Glomerular visceral epithelial cell (primary cell): ENCODE measurements at regions not wholly inside any gene's neighbourhood (a gene's known extent, or its start where the extent isn't known, plus 50 kb on each side); places are given as distances from the start of the nearest gene placed in this dataset.
A peak's percentile ranks its signal among the peaks of the same experiment; 100 is the strongest.

Experiments
- DNase-seq: peaks from one replicate; pipeline ENCODE4 v3.0.0-alpha.2; 2016; ENCODE audit errors: extremely low spot score

DNA sequence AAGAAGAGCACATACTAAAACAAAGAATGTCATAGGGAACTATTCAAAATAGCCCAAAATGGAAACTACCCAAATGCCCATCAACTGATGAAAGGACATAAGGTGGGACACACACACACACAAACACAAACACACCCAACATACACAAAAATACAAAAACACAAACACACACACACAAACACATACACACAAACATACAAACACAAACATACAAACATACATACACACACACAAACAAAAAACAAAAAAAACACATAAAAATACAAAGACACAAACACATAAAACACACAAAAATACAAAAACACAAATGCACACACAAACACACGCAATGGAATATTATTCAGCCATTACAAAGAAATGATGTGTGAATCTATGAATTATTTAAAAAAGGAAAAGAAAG lies 203.6 kb downstream of the ERMARD start:
- DNase-seq = no peak

GRCh38 chr6:169953686-169954085 lies 202.3 kb downstream of the ERMARD start:
- no peak for DNase-seq

DNA sequence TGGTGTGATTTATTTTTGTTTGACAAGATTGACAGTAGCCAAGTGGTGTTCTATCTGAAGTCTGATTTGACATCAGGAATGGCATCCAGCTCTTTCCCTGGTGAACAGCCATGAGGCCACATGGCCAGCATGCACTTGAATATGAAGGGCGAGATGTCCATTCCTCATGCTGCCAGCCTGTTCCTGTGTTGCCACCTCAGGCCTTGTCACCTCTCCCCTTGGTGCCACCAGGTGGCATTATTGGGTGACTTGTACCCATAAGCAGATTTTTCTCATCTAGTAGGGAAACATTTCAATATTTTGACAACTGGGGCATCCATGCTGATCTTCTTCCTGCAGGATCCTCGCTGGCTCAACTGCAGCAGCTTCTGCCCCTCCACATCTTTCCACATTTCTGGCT lies 199.1 kb downstream of the ERMARD start:
- no peak for DNase-seq

GRCh38 chr6:169949511-169950097 lies 198.2 kb downstream of the ERMARD start:
- no peak for DNase-seq

GRCh38 chr6:169946971-169947370 lies 195.5 kb downstream of the ERMARD start:
- no peak for DNase-seq

- DNase-seq = no peak
Measured at GRCh38 chr6:169945117-169945516, 193.7 kb downstream of the ERMARD start.

DNA sequence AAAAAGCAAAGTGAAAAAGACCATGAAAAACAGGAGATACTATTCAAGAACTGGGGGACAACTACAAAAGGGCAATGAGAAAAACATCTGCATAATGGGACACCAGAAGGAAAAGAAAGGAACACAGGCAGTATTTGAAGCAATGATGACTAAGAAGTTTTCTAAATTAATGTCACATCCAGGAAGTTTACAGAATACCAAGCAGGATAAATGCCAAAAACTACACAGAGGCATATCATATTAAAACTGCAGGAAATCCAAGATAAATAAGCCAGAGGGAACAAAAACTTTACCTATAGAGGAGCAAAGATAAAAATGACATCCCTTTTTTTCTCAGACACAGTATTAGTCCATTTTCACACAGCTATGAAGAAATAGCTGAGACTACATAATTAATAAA lies 193.0 kb downstream of the ERMARD start:
- no peak for DNase-seq

DNA sequence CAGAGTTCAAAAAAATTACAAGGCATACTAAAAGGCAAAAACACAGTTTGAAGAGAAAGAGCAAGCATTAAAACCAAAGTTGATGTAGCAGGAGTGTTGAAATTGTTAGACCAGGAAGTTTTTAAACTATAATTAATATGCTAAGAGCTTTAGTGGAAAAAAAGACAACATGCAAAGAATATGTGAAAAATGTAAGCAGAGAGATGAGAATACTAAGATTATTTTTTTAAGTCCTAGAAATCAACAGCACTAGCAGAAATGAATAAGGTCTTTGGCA lies 192.6 kb downstream of the ERMARD start:
- DNase-seq = no peak

DNA sequence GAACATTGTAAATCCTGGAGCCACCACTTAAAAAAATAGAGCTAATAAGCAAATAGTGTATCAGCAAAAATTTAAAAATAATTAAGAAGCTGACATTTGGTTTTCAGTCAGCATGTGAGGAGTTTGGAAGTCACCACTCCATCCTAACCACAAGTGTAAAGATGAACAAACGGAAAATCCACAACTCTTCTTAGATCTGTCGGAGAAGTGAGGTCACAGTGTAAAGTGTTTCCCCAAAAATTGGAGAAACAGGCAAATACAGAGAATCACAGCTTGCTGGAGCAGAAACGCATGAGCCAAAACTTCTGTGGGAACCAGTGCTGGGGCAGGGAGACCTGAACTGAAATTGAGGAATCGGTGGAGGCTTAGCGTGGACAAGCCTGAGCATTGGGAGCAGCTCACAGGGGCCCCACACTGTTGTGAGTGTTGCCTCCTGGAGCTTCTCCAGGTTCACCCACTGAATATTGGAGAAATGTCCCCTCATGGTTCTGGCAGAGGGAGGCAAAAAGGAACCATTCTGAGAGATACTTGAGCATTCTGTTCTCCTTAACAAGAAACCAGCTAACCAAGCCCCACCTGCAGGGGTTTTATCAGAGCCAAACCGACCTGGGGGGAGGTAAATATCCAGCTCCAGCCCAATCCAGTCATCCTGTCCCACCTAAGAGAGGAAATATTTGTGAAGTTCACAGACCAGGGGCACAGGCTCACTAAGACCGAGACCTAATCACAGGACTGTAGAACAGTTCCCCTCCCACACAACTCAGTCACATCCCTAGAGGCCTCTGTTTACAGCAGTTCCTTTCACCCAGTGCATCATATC lies 192.0 kb downstream of the ERMARD start:
- DNase-seq = no peak

GRCh38 chr6:169942173-169942572 lies 190.8 kb downstream of the ERMARD start:
- no peak for DNase-seq

GRCh38 chr6:169940481-169941271 lies 189.3 kb downstream of the ERMARD start:
- DNase-seq = no peak

DNA sequence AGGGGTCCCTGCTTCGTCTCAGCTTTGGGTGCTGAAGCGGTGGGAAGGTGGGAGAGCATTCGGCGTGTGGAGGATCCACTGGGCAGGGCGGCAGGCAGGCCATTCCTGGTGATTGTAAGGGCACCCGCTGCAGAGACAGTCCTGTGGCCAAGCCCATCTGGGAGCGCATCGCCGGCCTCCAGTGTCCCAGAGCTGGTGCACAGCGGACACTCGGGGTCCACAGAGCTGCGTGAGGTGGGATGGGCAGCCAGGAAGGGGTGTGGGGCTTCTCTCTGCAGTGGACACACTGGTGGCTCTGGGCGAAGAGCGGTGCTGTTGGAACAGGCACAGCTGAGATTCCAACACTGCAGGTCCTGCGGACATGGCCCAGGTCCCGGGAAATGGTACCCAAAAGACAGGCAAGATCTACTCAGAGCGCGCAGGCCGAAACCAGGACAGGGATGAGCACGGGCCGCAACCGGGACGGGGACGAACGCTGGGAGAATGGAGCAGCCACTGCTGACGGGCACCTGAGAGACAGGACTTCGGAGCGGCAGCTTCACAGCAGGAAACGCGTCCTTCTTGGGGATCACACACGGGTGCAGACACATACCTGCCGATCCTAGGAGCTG lies 188.2 kb downstream of the ERMARD start:
- DNase-seq = no peak

GRCh38 chr6:169938731-169939130 lies 187.3 kb downstream of the ERMARD start:
- DNase-seq = no peak

DNA sequence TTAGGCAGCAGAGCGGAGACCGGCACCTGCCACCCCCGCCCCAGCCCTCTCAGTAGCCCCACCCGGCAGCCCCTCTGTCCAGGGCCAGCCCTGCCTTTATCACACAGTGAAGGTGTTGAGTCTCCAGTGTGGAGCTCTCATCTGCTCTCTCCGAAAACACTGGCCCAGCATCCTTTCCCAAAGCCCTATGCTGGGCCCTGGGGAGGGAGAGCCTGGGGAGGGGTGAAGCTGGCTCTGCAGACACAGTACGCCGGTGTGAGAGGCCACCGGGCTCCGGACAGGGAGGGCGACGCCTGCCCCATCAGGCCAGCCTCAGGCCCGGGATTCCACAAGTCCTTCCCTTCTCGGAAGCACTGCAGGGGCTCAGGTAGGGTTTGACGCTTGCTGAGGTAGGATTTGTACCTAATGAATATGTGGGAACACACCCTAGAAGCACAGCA lies 186.9 kb downstream of the ERMARD start:
- no peak for DNase-seq

GRCh38 chr6:169937389-169938261 lies 186.2 kb downstream of the ERMARD start:
- no peak for DNase-seq

DNA sequence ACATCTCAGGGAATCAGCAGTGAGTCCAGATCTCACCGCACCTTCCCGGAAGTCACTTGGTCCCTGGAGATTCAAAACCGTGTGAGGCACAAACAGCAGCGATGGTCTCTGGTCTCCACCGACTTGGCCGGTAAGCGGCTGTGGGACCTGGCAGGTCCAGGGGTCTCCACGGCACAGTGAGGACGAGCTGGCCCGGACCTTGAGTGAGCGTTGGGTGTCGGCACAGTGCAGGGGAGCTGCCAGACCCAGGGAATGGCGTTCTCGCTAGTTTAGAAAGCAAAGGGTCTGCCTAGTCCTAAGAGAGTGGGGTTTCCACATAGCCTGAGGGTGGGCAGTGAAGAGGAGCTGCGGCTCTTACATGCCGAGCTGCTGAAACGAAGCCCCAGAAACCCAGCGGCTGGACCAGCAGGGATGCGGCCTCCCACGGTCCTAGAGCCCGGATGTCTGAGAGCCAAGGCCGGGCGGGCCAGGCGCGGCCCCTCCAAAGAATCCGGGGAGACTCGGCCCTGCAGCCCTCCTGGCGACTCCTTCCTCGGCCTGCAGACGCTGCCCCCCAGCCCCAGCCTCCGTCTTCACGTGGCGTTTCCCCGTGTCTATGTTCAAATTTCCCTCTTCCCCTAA lies 185.0 kb downstream of the ERMARD start:
- DNase-seq = no peak

DNA sequence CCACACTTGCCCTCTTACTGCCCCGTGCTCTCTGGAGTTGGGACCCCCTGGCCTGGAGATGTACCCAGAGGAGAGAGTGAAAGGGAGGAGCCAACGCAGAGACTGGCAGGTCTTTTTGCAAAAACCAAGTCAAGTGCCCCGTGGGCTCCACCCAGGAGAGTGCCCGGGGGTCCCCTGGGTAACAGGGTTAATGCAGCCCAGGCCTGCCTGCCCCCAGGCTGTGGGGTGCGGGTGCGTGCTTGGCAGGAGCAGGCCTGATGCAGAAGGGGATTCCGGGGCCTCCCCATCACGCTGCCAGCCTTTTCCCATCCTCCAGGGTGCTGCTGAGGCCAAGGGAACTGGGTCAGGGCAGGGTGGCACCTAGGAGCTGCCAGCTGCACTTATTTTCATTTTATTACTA lies 184.4 kb downstream of the ERMARD start:
- no peak for DNase-seq

- peak; percentile 66 for DNase-seq
Measured at GRCh38 chr6:169935348-169935718, 183.9 kb downstream of the ERMARD start.

DNA sequence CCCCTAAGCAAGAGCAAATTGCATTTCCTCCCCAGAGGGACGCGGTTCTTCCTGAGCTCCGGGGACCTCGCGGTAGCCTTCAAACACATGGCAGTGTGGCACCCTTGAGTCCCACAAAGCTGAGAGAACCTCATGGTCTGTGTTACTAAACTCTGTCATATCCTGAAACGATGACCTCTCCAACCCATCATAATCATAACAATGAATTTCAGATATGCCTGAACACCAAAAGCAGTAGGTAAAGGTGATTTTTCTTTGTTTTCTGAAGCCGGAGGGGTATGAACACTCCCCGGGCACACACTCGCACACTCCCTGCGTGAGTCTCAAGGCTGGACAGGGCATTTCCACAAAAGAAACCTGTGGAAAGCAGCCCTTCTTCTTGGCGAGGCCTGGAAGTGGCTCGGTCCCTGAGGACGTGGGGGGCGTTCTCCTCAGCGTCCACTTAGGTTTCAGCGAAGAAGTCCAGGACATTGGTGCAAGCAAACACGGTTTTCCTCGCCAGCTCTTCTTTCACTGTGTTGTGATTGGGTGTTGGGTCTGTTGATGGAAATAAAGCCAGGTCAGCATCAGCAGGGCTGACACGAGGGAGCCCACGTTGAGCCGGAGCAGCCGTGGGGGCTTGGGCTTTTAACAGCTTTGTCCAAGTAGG lies 183.4 kb downstream of the ERMARD start:
- no peak for DNase-seq

- DNase-seq = no peak
Measured at GRCh38 chr6:169933839-169934698, 182.6 kb downstream of the ERMARD start.
